ENCODE measurements at regions not wholly inside any gene's neighbourhood (a gene's known extent, or its start where the extent isn't known, plus 50 kb on each side); places are given as distances from the start of the nearest gene placed in this dataset.
A peak's percentile ranks its signal among the peaks of the same experiment; 100 is the strongest.

DNA sequence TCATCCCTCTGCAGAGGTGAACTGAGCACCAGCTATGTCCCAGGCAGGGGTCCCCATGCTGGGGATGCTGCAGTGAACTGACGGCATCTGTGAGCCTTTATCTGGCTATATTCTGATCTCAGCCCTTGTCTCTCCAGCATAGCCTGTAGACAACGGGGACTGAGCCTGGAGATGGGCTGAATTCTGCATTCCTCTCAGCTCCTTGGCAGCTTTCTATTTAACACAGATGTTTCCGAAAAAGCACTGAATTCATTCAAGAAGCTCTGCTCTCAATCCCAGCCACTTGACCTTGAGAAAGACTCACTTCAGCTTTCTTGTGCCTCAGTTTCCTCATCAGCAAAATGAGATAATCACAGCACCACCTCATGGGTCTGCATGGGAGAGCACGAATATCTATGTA, 204.4 kb upstream of the PMEPA1 start:
- DNase-seq (ENCODE audit: low read depth): no peak

DNA sequence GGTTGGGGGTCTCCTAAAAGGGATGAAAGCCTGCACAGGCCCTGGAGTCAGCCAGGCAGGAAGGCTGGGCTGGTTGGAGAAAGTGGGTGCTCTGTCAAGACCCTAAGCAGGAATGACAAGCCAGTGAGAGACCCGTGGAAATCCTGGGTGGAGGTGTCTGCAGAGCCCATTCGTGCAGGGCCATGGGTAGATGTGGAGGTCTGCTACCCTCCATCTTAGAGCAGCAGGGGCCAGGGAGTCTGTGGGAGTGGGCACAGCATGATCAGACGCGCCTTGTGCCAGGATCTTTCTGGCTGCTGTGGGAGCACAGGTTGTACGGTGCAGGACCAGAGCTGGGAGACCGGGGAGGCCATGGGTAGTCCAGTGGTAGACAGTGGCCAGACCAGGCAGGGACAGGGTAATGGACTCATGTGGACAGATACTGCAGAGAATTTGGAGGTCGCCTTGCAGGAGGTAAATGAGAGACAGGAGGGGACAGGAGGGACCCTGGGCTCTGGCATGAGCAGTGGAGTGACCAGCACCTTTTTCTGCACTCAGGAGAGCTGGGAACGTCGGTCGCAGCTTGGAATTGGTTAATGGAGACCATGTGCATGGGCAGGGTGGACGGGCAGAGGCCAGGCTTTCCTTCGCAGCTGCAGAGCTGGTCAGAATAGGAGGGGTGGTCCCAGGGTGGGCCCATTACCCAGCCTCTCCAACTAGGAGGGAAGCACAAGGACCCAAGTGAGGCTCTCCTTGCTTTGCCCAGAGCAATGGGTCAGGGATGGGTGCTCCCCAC, 203.5 kb upstream of the PMEPA1 start:
- no peak for DNase-seq (ENCODE audit: low read depth)

DNA sequence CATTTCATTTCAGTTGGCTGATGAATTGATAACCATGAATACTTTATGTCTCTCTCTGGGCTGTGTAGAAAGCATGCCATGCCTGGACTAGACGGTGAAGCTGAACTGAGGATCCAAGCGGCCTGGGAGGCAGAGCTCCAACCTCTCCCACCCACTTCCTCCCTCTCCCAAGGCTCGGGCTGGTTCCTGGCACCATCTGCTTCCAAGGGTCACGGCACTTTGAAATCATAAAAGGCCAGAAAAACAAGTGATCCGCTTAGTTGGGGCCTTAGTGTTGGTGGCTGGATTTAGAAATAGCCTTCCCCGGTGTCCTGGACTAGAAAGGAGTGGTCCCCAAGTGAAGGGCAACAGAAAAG, 202.4 kb upstream of the PMEPA1 start:
- no peak for DNase-seq (ENCODE audit: low read depth)

DNA sequence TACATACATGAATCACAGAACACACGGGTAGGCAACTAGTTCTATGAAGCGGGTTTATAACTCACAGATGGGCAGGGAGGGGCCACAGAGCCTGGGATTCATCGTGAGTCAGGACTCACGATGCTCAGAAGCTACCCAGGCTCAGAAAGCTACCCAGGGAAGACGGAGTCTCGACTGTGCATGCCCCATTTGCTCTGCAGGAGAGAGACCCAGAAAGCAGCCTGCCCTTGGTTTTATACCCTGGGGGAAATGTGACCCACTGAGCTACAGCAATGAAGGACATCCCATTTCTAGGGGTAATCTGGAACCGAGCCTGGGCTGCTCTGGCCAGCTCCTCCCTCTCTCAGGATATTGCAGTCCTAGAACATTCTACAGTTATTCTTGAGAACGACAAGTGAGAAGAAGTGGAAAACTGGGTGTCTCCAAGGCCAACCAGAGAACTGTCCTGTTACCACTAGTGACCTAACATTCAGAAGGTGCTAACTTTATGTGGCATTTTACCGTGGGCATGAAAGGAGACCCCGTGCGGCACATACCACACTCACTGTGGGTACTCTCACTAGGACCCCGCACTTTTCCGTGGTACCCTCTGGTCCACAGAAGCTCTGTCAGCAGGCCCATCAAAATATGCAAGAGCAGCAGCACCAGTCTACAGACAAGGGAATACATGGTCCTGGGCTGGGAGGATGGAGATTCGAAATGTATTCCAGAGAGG, 201.9 kb upstream of the PMEPA1 start:
- no peak for DNase-seq (ENCODE audit: low read depth)

DNA sequence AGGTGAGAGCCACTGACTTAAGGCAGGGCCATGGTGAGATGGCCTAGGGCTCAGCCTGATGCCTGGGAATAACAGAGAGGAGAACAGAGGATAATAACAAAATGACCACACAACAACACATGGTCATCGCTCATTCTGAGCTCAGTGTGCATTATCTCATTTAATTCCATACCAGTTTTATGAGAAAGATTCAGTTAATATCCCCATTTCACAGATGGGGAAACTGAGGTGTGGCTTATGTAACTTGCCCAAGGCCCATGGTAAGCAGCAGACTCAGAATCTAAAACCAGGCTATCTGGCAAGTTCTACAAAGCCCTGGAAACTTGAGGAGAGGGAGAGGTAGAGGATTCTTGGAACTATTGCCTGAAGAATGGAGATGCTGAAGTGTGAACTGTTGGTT, 200.9 kb upstream of the PMEPA1 start:
- no peak for DNase-seq (ENCODE audit: low read depth)

DNA sequence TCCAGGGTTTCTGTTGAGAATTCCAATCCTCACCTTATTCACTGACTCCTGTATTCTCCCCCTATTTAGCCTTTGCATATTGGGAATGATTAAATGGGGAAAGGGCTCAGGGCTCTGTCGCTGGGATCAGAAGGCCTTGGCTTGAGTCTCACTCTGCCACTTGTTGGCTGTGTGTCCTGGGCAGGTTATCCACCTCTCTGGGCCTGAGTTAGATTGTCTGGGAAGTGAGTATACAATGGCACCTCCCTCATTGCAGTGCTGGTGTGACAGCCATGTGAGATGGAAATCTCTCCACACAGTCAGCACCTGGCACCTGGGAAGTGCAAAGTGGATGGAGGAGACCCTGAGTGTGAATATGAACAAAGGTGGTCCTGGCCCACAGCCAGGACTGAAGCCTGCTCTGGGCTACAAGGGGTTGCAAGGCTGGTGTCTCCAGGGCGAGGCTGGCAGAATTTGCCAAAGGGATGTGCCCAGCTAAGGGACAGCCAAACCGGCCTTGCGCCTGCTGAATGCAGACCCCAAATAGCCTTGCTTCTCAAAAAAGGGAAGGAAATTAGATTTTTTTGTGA, 200.0 kb upstream of the PMEPA1 start:
- DNase-seq (ENCODE audit: low read depth): no peak

DNA sequence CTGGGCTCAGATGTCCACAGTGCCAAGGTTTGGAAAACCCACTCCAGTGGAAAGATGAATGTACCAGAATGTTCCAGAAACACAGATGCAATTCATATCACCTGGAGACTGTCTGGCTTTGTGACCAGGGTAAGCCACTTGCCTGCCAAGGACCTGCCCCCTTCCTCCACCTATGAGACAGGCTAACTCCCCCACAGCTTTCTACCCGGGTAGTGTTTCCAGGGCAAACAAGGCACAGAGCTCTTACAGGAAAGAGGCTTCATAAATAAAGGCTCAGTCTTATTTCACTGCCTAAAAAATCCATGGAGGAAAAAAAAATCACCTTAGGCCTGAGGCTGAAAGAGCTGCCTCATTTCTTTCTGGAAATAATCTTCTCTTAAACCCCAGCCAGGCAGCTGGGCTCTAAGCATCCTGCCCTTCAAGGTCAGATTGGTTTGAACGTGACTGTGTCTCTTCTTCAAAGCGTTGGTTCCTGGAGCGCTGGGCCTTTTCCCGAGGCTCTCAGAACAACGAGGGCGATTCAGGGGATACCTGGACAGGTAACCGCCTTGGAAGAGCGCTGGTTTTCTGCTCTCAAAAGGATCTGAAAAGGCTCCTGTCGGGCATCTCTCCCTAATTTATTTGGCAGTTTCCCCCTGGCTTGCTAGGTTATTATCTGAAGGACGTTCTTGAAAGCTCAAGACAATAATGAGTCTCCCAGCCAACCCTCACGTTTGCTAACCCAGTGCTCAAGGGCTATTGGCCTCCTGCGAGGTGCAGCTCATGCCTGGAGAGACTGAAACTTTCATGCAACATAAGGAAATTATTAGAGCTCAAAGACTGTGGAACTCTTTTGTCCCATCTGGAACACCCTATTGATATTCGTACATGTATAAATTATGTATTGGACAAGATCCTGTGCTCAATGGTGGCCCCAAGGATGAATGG, 199.2 kb upstream of the PMEPA1 start:
- DNase-seq (ENCODE audit: low read depth): no peak

DNA sequence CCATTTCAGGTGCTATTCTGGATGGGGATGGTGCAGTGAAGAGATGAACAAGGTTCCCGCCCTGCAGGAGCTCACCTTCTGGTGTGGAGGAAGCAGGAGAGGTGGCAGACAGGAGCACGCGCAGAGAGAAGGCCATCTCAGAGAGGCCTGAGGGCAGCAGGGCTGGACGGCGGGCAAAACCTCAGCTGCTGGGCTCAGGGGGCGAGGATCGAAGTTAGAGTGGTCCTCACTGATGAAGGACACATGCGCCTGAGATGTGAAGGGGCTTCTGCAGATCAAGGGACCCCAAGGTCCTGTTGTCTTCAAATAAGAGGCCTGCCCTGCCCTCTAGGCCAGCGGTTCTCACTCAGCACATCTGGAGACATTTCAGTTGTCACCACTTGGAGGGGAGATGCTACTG, 198.4 kb upstream of the PMEPA1 start:
- no peak for DNase-seq (ENCODE audit: low read depth)

DNA sequence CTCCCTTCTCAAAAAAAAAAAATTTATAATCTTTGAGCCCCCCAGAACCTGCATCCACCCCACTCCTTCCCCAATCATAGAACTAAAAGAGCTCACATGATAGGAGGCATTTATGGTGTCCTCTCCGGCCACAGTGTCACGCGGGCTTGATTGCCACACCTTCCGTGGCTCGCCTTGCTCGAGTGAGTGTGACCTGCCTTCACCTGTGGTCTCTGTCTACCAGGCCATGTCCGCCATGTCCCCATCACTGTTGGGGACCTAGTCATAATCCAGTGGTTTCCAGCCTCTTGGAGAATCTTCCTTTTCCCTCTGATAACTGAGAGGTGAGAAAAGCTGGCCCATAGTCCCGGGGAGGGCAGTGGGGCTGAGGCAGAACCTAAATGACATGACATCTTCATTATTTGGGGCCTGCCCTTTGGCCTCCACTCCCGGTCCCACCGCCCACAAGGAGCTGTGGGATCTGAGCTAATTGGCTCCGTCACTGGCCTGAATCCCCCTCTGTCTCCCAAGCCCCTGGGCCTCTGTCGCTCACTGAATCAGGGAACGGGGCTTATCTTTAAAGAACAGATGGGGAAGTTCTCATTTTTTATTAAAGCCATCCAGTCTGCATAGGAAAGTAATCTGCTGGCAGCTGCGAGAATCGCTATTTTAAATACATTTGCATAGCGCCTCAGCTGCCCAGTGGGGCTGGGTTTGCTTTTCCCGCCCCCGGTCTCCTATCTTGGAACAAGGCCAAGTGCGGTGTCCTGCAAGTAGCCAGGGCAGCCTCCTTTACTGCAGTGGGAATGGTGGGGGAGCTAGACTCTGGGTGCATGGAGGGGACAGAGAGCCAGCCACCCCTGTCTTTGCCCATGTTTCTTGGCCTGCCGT, 197.6 kb upstream of the PMEPA1 start:
- no peak for DNase-seq (ENCODE audit: low read depth)

DNA sequence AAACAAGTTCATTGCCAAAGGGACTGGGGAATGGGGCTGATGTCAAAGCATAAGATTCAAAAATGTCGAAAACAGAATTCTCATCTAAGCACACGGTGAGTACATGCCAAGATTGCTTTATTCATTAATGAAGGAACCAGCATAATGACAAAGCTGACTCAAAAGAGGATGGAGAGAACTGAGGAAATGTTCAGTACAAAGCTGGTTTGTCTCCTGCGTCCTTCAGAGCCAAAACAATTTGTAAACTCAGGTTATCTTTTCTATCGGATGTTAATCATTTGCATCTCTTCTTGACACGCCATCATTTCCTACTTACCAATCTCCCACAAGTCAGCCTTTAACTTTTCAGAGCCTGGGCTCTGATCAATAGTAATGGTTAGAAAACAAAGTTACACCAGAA, 195.6 kb upstream of the PMEPA1 start:
- no peak for DNase-seq (ENCODE audit: low read depth)

DNA sequence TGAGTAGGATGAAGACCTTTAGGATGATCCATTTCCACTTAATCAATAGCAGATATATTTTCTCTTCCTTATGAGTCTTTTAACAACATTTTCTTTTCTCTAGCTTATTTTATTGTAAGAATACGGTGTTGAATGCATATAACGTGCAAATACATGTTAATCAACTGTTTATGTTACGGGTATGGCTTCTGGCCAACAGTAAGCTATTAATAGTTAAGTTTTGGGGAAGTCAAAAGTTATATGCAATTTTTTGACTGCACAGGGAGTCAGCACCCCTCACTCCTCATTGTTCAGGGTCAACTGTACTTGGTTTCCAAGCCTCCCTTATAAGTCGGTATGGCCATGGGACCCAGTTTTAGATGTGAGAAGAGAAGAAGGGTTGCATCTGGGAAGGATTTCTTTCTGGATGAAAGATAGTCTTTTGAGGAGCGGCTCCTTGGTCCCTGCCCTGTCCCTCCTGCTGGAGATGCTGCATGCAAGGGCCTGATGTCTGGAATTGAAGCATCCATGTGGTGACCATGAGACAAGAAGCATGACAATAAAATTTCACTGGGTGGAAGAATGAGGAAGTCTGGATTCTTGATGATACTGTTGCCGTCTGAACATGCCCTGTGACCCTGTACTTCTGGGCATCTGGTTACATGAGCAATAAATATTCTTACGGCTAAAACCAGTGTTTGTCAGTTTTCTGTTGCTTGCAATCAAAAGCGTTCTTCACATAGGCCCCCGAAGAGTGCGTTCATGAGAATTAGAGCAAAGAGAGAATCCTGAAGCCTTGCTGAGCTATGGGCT, 194.7 kb upstream of the PMEPA1 start:
- no peak for DNase-seq (ENCODE audit: low read depth)

DNA sequence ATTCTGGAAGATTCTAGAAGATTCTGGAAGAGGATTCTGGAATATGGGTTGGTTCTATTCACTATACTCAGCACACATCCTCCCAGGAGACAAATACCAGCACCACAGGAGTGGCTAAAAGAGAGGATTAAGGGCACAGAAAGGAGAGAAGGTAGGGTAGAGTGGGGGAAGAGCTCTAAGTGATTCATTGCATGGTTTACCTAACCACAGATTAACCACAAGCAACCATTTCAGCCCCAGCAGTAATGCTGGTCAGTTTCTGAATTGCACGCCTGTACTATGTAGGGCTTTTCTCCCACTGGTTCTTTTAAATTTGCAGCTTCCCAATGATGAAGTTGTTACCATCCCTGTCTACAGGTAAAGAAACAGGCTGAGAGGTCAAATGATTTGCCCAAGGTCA, 192.7 kb upstream of the PMEPA1 start:
- DNase-seq (ENCODE audit: low read depth): peak; percentile 28

DNA sequence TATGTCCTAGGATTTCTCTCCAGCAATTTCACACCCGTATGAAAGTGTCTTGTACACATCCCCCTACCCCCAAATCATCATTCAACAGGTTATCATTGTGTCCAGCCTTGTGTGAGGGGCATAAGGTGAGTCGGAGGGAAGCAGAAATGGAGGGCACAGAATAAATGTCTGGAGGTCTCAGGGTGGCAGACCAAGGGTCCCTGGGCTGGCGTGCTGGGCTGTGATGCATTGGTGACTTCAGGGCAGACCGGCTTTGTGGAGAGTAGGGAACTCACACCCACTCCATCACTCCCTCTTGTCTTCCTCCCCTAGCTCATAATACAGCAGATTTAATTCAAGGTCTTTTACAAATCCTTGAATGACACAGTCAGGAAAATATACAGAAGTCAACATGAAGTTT, 191.7 kb upstream of the PMEPA1 start:
- DNase-seq (ENCODE audit: low read depth): no peak

DNA sequence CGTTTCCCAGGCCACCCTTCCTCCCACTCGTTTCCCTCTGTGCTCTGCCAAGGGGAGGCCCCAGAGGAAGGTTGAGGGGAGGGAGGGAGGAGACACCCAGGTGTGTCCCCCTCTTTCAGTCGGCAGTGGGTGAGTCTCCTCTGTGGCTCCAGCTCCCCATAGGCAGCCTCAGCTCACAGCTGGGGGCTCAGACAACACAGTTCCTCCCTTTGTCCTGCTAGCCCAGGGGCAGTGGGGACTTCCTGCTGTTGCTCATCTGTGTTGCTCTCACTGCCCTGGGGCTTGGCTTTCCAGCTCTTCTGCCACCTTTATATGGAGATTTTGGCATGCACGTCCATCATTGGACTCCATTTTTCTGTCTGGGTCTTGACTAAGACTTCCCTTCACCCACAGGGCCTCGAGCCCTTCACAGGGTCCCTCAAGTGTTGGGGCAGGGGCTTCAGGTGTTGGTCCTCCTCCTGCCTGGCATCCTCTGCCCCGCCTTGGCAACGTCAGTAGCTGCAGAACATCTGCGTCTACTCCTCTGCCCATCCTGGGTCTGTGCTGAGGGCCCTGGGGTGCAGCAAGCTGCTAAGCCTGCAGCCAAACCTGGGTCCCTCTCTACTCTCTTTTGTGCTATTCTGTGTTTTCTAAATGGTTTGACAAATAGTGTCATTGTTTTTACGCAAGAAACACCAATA, 190.6 kb upstream of the PMEPA1 start:
- no peak for DNase-seq (ENCODE audit: low read depth)

DNA sequence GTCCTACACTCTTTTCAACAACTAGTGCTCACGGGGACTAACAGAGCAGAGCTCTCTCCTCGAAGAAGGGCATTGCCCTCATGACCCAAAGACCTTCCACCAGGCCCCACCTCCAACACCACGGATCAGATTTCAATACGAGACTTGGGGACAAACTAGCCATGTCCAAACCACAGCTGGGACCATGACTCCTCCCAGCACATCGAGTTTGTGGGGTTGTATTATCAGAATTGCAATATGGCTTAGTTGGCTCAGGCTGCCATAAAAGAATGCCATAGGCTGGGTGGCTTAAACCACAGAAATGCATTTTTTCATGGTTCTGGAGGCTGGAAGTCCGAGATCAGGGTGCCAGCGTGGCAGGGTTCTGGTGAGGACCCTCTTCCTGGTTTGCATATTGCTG, 189.7 kb upstream of the PMEPA1 start:
- no peak for DNase-seq (ENCODE audit: low read depth)

DNA sequence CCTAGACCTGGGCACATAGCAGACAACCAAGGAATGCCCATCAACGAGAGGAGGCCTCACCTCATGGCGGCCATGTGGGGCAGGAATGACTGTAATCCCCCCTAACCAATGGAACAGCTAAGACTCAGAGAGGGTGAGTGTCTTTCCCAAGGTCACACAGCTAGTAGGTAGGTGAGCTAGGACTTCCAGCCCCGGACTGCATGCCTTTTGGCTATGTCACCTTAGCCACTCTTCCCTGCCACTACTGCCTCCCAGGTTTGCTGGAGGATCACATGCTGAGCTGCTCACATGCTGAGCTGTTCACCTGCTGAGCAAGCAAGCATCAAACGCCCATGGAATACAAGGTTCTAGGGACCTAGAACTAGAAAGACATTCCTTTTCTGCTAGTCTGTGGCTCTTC, 188.5 kb upstream of the PMEPA1 start:
- no peak for DNase-seq (ENCODE audit: low read depth)

DNA sequence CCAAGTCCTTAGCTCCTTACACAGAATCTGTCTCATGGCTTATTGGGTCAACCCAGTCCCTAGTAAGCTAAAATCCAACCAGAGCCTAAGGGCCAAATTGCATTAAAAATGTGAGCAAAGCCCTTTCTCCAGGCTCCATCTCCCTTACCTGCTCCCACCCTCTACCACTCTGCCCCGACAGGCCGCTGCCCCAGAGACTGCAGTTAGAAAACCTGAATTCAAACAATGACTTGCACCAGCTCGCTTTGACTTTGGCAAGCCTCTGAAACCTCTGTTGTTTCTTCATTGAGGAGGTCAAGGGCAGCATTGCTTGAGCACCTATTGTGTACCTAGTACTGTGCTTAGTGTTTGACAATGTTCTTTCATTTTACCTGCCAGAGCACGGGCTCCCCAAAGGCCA, 188.1 kb upstream of the PMEPA1 start:
- no peak for DNase-seq (ENCODE audit: low read depth)

DNA sequence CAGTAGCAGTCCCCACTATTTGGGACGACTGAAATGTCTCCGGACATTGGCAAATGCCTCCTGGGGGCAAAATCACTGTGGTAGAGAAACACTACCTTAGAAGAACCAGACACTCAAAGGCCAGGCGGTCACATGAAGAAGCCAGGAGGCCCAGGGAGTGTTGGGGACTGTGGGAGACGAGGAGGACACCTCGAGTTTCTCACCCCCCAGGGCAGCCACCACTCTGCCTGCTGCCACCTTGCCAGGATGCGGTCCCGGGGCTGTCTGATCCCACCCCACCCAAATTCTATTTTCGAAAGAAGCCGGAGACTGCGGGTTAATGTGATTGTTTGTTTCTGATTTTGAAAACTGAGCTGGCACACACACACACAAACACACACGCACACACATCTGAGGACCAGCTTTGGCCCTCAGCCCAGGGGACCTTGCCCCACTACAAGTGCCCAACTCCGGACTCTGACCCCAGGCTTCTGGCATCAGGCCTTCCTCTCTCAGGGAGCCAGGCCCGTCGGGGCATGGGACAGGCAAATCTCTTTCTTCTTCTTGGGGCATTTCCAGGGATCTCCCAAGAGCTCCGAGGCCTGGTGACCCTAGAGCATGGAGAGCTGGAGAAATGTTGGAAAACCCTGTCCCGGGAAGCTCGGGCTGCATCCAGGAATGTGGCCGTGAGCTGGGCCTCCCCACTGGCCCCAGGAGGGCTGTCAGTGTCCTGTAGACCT, 187.5 kb upstream of the PMEPA1 start:
- DNase-seq (ENCODE audit: low read depth): no peak

DNA sequence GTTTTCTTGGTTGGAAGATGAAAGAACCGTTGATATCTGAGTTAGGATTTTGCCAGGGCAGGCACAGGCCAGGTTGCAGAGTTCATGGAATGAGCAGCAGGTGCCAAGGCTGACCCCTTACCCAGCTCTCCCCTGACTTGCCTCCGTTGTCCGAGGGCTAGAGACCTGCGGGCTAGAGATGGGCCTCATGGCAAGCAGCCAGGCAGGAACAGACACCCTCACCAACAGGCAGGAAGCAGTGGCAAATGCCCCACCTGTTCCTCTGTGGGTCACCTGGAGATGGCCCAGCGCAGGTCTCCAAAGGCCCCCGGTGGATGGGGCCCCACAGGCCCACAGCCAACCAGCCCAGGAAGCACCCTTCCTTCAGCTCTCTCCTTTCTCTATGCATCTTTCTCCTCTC, 186.7 kb upstream of the PMEPA1 start:
- no peak for DNase-seq (ENCODE audit: low read depth)
